MCF 10A (cell line): ENCODE measurements at regions not wholly inside any gene's neighbourhood (a gene's known extent, or its start where the extent isn't known, plus 50 kb on each side); places are given as distances from the start of the nearest gene placed in this dataset.

Experiments used
- BruUV-seq: library from RNA; stranded (reverse); fragments of 400-500 nt; replicated peaks from 2 replicates; lab custom pipeline; 2021; lab: Mats Ljungman, UMichigan
- CTCF ChIA-PET: fragments of 300-600 bp; sonication (Branson Sonifier 250); formaldehyde crosslinking; extraction: SDS; loops from one replicate; lab custom pipeline; 2021; ENCODE audit warnings: antibody characterized with exemption, inconsistent platforms; lab: Yijun Ruan, JAX
- POLR2A ChIA-PET: fragments of 300-600, 350-650 bp; sonication (Branson Sonifier 250); formaldehyde crosslinking; extraction: SDS; loops from one replicate; lab custom pipeline; 2020; ENCODE audit warnings: antibody characterized with exemption, inconsistent platforms; lab: Yijun Ruan, JAX
- DNase-seq: peaks from one replicate; pipeline ENCODE4 v3.0.0-alpha.2; 2018; ENCODE audit not compliant: unreplicated experiment
- H3K27ac Mint-ChIP-seq: one replicate; pipeline ENCODE4 v1.8.0; 2022; ENCODE audit warnings: mild to moderate bottlenecking, low read depth, mixed read lengths; ENCODE audit not compliant: unreplicated experiment
- H3K27me3 Mint-ChIP-seq: one replicate; pipeline ENCODE4 v1.8.0; 2022; ENCODE audit warnings: mixed read lengths; ENCODE audit not compliant: insufficient read depth, unreplicated experiment
- H3K36me3 Mint-ChIP-seq: one replicate; pipeline ENCODE4 v1.8.0; 2022; ENCODE audit warnings: mild to moderate bottlenecking, moderate library complexity, mixed read lengths; ENCODE audit not compliant: insufficient read depth, unreplicated experiment
- H3K4me1 Mint-ChIP-seq: one replicate; pipeline ENCODE4 v1.8.0; 2022; ENCODE audit warnings: mixed read lengths; ENCODE audit not compliant: insufficient read depth, unreplicated experiment
- H3K4me3 Mint-ChIP-seq: one replicate; pipeline ENCODE4 v1.8.0; 2022; ENCODE audit warnings: mild to moderate bottlenecking, moderate library complexity, mixed read lengths; ENCODE audit not compliant: unreplicated experiment
- H3K9me3 Mint-ChIP-seq: one replicate; pipeline ENCODE4 v1.8.0; 2022; ENCODE audit warnings: mixed read lengths; ENCODE audit not compliant: unreplicated experiment
- CTCF ChIP-seq: fragments of 200-600 bp; IDR thresholded peaks from one replicate; pipeline ENCODE4 v1.8.0; 2022; ENCODE audit warnings: antibody characterized with exemption, mild to moderate bottlenecking; ENCODE audit not compliant: unreplicated experiment
- intact Hi-C: fragments of 100-400 bp; cut with micrococcal nuclease; formaldehyde crosslinking; loops from 2 replicates; pipeline ENCODE4 v1.14.1; 2022

- DNase-seq, result no peak
Measured at GRCh38 chr5:54634089-54634488, 116.5 kb downstream of the SNX18 start.

GRCh38 chr5:54632131-54632701 is 114.7 kb downstream of the SNX18 start:
- no TSS peak for BruUV-seq
- TF ChIP-seq CTCF, result no peak
- H3K36me3 Mint-ChIP-seq, result no peaks in the 10 kb centered on the region
- H3K27ac Mint-ChIP-seq, result no peak overlapping the region
- no peak for DNase-seq
- no peaks in the 10 kb centered on the region for H3K27me3 Mint-ChIP-seq
- no peaks in the 10 kb centered on the region for H3K4me1 Mint-ChIP-seq
- H3K4me3 Mint-ChIP-seq, result no peak overlapping the region
- POLR2A ChIA-PET, result interaction anchor here (1.1 kb wide), 1 partner anchor 10 kb away, joined by 3 read pairs; no protein-coding TSS in a partner anchor
- CTCF ChIA-PET, result interaction anchor here (1.3 kb wide), 1 partner anchor 9 kb away, joined by 3 read pairs; no protein-coding TSS in a partner anchor
- H3K9me3 Mint-ChIP-seq, result peaks cover 7% of the 10 kb centered on the region
- intact Hi-C loops, result no loop called here

More at GRCh38 chr5:54634089-54634488, 116.5 kb downstream of the SNX18 start:
- intact Hi-C loops, result no loop called here
- BruUV-seq, result no TSS peak
- H3K4me1 Mint-ChIP-seq, result no peaks in the 10 kb centered on the region
- H3K36me3 Mint-ChIP-seq, result no peaks in the 10 kb centered on the region
- no peaks in the 10 kb centered on the region for H3K27me3 Mint-ChIP-seq
- TF ChIP-seq CTCF, result no peak
- H3K4me3 Mint-ChIP-seq, result no peak overlapping the region
- ChIA-PET POLR2A (interaction anchor here (0.6 kb wide), 1 partner anchor 1852 kb away, joined by 4 read pairs; no protein-coding TSS in a partner anchor), CTCF (interaction anchor here (0.9 kb wide), 1 partner anchor 233 kb away, joined by 3 read pairs; no protein-coding TSS in a partner anchor)
- H3K27ac Mint-ChIP-seq, result no peak overlapping the region
- peaks cover 7% of the 10 kb centered on the region for H3K9me3 Mint-ChIP-seq

- Mint-ChIP-seq H3K9me3 (peaks cover 7% of the 10 kb centered on the region), H3K4me1 (no peaks in the 10 kb centered on the region), H3K36me3 (no peaks in the 10 kb centered on the region), H3K4me3 (no peak overlapping the region), H3K27ac (no peak overlapping the region), H3K27me3 (no peaks in the 10 kb centered on the region)
- BruUV-seq, result no TSS peak
- ChIA-PET POLR2A (interaction anchor here (0.6 kb wide), 1 partner anchor 21 kb away, joined by 3 read pairs; no protein-coding TSS in a partner anchor), CTCF (no interaction called here)
- intact Hi-C loops, result no loop called here
- no peak for TF ChIP-seq CTCF
- no peak for DNase-seq
Measured at GRCh38 chr5:54630738-54631359, 113.3 kb downstream of the SNX18 start.

GRCh38 chr5:54629115-54629514 is 111.6 kb downstream of the SNX18 start:
- BruUV-seq, result no TSS peak
- Mint-ChIP-seq H3K27ac (no peak overlapping the region), H3K27me3 (no peaks in the 10 kb centered on the region), H3K9me3 (peaks cover 7% of the 10 kb centered on the region), H3K4me1 (no peaks in the 10 kb centered on the region), H3K36me3 (no peaks in the 10 kb centered on the region), H3K4me3 (no peak overlapping the region)
- ChIA-PET CTCF (no interaction called here), POLR2A (interaction anchor here (1.4 kb wide), 1 partner anchor 9 kb away, joined by 4 read pairs; no protein-coding TSS in a partner anchor)
- no peak for DNase-seq
- TF ChIP-seq CTCF, result no peak
- intact Hi-C loops, result no loop called here
